GM19238 (cell line): ENCODE measurements at regions not wholly inside any gene's neighbourhood (a gene's known extent, or its start where the extent isn't known, plus 50 kb on each side); places are given as distances from the start of the nearest gene placed in this dataset.

Experiments used
- DNase-seq: peaks from one replicate; pipeline ENCODE4 v3.0.0; 2011; ENCODE audit warnings: low spot score; ENCODE audit not compliant: insufficient read length

GRCh38 chr1:30516485-30516858, 206.9 kb downstream of the MATN1 start:
- DNase-seq = no peak

GRCh38 chr1:30515755-30516484, 207.5 kb downstream of the MATN1 start:
- DNase-seq = no peak

- no peak for DNase-seq
These were observed 208.4 kb downstream of the MATN1 start for GRCh38 chr1:30514945-30515344.

GRCh38 chr1:30514137-30514654, 209.2 kb downstream of the MATN1 start:
- DNase-seq = no peak

- no peak for DNase-seq
These were observed 209.8 kb downstream of the MATN1 start for GRCh38 chr1:30513396-30514136.

GRCh38 chr1:30512914-30513265, 210.5 kb downstream of the MATN1 start:
- DNase-seq = no peak

GRCh38 chr1:30511991-30512913, 211.1 kb downstream of the MATN1 start:
- no peak for DNase-seq

- no peak for DNase-seq
These were observed 211.8 kb downstream of the MATN1 start for GRCh38 chr1:30511563-30511962.

- no peak for DNase-seq
These were observed 212.3 kb downstream of the MATN1 start for GRCh38 chr1:30511106-30511505.

GRCh38 chr1:30509670-30510069, 213.7 kb downstream of the MATN1 start:
- no peak for DNase-seq

GRCh38 chr1:30508611-30509010, 214.8 kb downstream of the MATN1 start:
- no peak for DNase-seq

GRCh38 chr1:30508175-30508448, 215.3 kb downstream of the MATN1 start:
- no peak for DNase-seq

- no peak for DNase-seq
These were observed 215.8 kb downstream of the MATN1 start for GRCh38 chr1:30507401-30508174.

GRCh38 chr1:30507016-30507312, 216.4 kb downstream of the MATN1 start:
- no peak for DNase-seq

GRCh38 chr1:30506291-30507015, 216.9 kb downstream of the MATN1 start:
- no peak for DNase-seq

- no peak for DNase-seq
These were observed 217.5 kb downstream of the MATN1 start for GRCh38 chr1:30505853-30506252.

- no peak for DNase-seq
These were observed 230.9 kb downstream of the MATN1 start for GRCh38 chr1:30492451-30492850.

- no peak for DNase-seq
These were observed 231.6 kb downstream of the MATN1 start for GRCh38 chr1:30491831-30492230.

- DNase-seq = no peak
These were observed 232.8 kb downstream of the MATN1 start for GRCh38 chr1:30490554-30491053.

- no peak for DNase-seq
These were observed 233.5 kb downstream of the MATN1 start for GRCh38 chr1:30489737-30490389.
